ENCODE measurements at regions not wholly inside any gene's neighbourhood (a gene's known extent, or its start where the extent isn't known, plus 50 kb on each side); places are given as distances from the start of the nearest gene placed in this dataset.

DNA sequence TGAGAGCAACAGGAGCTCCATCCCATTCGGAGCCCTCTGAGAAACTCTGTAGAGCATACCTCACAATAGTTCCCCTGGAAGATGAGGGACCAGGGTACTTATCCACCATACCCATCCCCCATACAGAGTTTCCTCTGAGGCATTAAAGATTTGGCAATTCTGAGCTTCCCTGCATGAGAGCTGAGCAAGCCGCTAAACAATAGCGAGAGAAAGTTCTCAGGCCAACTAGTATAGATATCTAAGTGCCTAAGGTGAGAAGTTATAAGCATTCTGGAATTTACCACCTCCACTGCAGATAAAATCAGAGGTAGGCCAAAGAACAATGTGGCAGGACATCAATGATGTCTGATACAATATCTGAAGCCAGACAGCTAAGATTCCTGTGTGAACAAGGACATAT is 129.1 kb upstream of the MBNL1 start:
- TF ChIP-seq, protein P1, sequence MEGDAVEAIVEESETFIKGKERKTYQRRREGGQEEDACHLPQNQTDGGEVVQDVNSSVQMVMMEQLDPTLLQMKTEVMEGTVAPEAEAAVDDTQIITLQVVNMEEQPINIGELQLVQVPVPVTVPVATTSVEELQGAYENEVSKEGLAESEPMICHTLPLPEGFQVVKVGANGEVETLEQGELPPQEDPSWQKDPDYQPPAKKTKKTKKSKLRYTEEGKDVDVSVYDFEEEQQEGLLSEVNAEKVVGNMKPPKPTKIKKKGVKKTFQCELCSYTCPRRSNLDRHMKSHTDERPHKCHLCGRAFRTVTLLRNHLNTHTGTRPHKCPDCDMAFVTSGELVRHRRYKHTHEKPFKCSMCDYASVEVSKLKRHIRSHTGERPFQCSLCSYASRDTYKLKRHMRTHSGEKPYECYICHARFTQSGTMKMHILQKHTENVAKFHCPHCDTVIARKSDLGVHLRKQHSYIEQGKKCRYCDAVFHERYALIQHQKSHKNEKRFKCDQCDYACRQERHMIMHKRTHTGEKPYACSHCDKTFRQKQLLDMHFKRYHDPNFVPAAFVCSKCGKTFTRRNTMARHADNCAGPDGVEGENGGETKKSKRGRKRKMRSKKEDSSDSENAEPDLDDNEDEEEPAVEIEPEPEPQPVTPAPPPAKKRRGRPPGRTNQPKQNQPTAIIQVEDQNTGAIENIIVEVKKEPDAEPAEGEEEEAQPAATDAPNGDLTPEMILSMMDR (IDR thresholded peaks at IDR 0.05; ENCODE audit: low read depth, low read length, missing input control) = no peak
- TF ChIP-seq EGR1 (IDR thresholded peaks at IDR 0.05; ENCODE audit: low read depth in 2 of 2) = no peak
- TF ChIP-seq REST (IDR thresholded peaks at IDR 0.05) = no peak
- TF ChIP-seq YY1 (IDR thresholded peaks at IDR 0.05) = no peak
- no peak for TF ChIP-seq SP1 (IDR thresholded peaks at IDR 0.05)
- TF ChIP-seq RAD21 (IDR thresholded peaks at IDR 0.05) = no peak
- TF ChIP-seq, protein P2, sequence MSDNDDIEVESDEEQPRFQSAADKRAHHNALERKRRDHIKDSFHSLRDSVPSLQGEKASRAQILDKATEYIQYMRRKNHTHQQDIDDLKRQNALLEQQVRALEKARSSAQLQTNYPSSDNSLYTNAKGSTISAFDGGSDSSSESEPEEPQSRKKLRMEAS (IDR thresholded peaks at IDR 0.05) = no peak
- TF ChIP-seq ATF3 (IDR thresholded peaks at IDR 0.05) = no peak
- no peak for TF ChIP-seq JUND (IDR thresholded peaks at IDR 0.05)
- TF ChIP-seq GABPA (IDR thresholded peaks at IDR 0.05 in 1 of 2, conservative IDR thresholded peaks at IDR 0.05 in 1 of 2) = no peak
- TF ChIP-seq TAF1 (conservative IDR thresholded peaks at IDR 0.05) = no peak
- TF ChIP-seq ZBTB33 (IDR thresholded peaks at IDR 0.05) = no peak
- no peak for TF ChIP-seq FOXA1 (IDR thresholded peaks at IDR 0.05)
- no peak for TF ChIP-seq RXRA (IDR thresholded peaks at IDR 0.05)
